HG03575 (cell line): ENCODE measurements at regions not wholly inside any gene's neighbourhood (a gene's known extent, or its start where the extent isn't known, plus 50 kb on each side); places are given as distances from the start of the nearest gene placed in this dataset.

ENCODE experiments used
- ATAC-seq: cut with Tn5 transposase; IDR thresholded peaks from one replicate; pipeline ENCODE4 v1.9.1; 2021; ENCODE audit not compliant: unreplicated experiment, insufficient number of reproducible peaks, low FRiP score; ENCODE audit errors: extremely low read depth

- ATAC-seq: no peak
Measured at GRCh38 chr19:27745978-27746542, 1466.9 kb downstream of the UQCRFS1 start.

GRCh38 chr19:27744926-27745768, 1467.8 kb downstream of the UQCRFS1 start:
- ATAC-seq: no peak

GRCh38 chr19:27742041-27742440, 1470.9 kb downstream of the UQCRFS1 start:
- ATAC-seq: no peak

DNA sequence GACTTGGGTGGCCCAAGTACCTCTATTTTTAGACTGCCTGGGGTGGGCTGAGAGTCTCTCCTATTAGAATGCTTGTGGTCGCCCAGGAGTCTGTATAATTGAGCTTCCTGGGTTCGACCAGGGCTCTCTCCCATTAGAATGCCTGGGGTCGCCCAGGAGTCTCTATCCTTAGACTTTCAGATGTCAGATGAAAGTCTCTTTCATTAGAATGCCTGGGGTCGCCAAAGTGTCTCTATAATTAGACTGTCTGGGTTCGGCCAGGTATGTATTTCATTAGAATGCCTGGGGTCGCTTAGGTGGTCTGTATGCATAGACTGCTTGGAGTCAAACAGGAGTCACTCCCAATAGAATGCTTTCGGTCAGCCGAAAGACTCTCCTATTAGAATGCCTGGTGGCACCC, 1471.7 kb downstream of the UQCRFS1 start:
- no peak for ATAC-seq

DNA sequence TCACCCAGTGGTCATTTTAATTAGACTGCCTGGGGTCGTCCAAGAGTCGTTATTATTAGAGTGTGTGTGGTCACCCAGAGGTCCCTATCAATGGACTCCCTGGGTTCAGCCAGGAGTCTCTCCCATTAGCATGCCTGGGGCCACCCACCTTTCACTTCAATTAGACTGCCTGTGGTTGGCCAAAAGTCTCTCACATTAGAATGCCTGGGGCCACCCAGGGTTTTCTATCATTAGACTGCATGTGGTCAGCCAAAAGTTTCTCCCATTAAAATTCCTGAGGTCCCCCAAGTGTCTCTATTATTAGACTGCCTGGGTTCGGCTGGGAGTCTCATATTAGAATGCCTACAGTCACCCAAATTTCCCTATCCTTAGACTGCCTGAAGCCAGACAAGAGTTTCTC, 1472.6 kb downstream of the UQCRFS1 start:
- no peak for ATAC-seq

DNA sequence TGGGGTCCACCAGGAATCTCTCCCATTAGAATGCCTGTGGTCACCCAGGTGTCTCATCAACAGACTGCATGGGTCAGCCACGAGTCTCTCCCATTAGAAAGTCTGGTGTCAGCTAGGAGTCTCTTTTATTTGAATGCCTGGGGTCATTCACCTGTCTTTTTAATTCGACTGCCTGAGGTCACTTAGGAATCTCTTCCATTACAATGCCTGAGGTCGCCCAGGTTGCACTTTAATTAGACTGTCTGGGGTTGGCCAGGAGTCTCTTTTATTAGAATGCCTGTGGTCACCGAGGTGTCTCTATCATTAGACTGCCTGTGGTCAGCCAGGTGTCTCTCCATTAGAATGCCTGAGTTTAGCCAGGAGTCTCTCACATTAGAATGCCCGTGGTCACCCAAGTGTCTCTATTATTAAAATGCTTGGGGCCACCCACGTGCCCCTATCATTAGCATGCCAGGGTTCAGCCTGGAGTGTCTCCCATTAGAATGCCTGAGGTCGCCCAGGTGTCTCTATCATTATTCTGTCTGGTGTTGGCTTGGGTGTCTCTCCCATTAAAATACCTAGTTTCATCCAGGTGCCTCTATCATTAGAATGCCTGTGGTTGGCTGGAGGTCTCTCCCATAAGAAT, 1474.3 kb downstream of the UQCRFS1 start:
- no peak for ATAC-seq

- no peak for ATAC-seq
Measured at GRCh38 chr19:27736225-27736624, 1476.7 kb downstream of the UQCRFS1 start.

- ATAC-seq: no peak
Measured at GRCh38 chr19:27735314-27735713, 1477.6 kb downstream of the UQCRFS1 start.

DNA sequence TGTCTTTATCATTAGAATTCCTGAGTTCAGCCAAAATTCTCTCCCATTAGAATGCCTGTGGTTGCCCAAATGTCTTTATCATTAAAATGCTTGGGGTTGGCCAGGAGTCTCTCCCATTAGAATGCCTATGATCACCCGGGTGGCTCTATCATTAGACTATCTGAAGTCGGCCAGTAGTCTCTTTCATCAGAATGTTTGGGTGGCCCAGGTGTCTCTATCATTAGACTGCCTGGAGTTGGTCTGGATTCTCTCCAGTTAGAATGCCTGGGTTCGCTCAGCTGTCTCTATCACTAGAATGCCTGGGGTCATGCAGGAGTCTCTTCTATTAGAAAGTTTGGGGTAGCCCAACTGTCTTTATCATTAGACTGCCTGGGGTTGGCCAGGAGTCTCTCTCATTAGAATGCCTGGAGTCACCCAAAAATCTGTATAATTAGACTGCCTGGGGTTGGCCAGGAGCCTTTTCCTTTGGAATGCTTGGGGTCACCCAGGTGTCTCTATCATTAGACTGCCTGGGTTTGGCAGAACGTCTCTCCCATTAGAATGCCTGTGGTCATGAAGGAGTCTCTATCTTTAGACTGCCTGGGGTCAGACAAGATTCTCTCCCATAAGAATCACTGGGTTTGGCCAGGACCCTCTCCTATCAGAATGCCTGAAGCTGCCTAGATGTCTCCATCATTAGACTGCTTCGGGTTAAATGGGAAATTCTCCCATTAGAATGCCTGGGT, 1478.3 kb downstream of the UQCRFS1 start:
- ATAC-seq: no peak

GRCh38 chr19:27733551-27734266, 1479.2 kb downstream of the UQCRFS1 start:
- no peak for ATAC-seq

DNA sequence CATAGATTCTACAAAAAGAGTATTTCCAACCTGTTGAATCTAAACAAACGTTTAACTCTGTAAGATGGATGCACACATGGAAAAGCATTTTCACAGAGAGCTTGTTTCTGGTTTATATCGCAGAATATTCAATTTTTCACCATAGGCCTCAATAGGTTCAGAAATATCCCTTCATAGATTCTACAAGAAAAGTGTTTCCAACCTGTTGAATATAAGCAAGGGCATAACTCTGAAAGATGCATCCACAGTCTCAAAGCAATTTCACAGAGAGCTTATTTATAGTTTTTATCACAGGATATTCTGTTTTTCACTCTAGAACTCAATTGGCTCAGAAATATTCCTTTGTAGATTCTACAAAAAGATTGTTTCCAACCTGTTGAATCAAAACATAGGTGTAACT, 1483.6 kb downstream of the UQCRFS1 start:
- ATAC-seq: no peak

GRCh38 chr19:27722625-27723024, 1490.3 kb downstream of the UQCRFS1 start:
- no peak for ATAC-seq

- no peak for ATAC-seq
Measured at GRCh38 chr19:27720155-27720554, 1492.8 kb downstream of the UQCRFS1 start.

DNA sequence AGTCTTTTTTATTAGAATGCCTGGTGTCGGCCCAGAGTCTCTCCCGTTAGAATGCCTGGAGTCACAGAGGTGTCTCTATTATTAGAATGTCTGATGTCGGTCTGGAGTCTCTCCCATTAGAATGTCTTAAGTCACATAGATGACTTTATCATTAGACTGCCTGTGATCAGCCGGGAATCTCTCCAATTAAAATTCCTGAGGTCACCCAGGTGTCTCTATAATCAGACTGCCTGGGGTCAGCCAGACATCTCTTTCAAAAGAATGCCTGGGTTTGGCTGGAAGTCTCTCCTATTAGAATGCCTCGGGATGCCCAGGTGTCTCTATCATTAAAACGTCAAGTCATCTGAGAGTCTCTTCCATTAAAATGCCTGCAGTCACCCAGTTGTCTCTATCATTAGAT, 1493.9 kb downstream of the UQCRFS1 start:
- no peak for ATAC-seq

DNA sequence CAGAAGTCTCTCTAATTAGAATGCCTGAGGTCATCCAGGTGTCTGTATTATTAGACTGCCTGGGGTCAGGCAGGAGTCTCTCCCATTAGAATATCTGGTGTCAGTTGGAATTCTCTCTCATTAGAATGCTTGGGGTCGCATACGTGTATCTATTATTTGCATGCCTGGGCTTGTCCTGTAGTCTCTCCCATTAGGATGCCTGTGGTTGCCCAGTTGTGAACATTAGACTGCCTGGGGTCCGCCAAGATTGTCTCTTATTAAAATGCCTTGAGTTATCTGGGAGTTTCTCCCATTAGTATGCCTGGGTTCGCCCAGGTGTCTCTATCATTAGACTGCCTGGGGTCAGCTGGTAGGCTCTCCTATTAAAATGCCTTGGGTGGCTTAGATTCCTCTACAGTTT, 1494.7 kb downstream of the UQCRFS1 start:
- no peak for ATAC-seq

DNA sequence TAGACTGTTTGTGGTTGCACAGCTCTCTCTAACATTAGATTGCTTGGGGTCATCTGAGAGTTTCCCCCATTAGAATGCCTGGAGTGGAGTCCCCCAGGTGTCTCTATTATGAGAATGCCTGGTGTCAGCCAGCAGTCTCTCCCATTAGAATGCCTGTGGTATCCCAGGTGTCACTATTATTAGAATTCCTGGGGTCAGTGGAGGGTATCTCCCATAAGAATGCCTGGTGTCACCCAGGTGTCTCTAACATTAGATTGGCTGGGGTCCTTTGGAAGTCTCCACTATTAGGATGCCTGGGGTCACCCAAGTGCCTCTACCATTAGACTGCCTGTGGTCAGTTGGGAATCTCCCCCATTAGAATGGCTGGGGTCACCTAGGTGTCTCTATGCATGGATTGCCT, 1495.1 kb downstream of the UQCRFS1 start:
- ATAC-seq: no peak

DNA sequence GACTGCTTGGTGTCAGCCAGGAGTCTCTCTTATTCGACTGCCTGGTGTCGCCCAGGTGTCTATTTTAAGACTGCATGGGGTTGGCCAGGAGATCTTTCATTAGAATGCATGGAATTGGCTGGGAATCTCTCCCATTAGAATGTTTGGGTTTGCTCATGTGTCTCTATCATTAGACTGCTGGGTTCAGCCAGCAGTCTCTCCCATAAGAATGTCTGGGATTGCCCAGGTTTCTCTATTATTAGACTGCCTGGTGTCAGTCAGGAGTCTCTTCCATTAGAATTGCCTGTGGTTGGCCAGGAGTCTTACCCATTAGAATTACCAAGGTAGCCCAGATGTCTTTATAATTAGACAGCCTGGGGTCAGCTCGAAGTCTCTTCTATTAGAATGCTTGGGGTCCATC, 1496.0 kb downstream of the UQCRFS1 start:
- ATAC-seq: no peak

- no peak for ATAC-seq
Measured at GRCh38 chr19:27714857-27715256, 1498.1 kb downstream of the UQCRFS1 start.

DNA sequence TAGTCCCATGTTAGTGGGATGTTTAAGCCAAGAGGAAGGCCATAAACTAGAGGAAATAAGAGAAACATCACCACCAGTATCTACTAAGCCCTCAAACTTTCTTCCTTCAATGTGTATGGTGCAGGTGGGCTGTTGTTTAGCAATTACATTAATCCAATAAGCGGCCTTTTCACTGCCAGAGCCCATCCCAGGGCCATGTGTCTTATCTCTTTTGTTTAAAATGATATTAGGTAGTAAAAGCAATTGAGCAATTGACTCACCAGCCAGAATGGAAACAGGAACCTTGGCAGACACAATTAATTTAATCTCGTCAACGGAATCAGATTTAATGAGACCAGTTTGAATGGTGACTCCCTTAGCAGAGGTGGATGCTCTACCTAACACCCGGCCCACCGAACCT, 1503.5 kb downstream of the UQCRFS1 start:
- ATAC-seq: no peak
